ENCODE measurements at regions not wholly inside any gene's neighbourhood (a gene's known extent, or its start where the extent isn't known, plus 50 kb on each side); places are given as distances from the start of the nearest gene placed in this dataset.
"Not testable (repeated sequence)": the region's sequence is repeated elsewhere in the genome, so short reads cannot be mapped to it uniquely, and the experiment has no call there.

DNA sequence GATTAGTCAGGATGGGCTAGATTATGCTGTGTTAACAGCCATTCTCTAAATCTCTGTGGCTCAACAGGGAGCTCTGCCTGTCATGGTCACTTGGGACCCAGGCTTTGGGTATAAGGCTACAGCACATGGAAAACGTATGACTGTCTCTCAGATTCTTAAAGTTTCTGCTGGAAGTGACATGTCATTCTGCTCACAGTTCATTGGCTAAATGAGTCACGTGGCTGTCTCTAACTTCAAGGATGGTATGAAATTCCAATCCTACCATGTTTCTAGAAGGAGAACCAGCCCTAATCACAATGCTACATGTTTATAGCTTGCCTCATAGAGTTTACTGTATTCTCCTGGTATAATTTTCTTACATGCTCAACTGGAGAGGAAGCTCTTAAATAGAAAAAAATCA, 65.6 kb upstream of the PRSS12 start:
- TF ChIP-seq, protein P1, sequence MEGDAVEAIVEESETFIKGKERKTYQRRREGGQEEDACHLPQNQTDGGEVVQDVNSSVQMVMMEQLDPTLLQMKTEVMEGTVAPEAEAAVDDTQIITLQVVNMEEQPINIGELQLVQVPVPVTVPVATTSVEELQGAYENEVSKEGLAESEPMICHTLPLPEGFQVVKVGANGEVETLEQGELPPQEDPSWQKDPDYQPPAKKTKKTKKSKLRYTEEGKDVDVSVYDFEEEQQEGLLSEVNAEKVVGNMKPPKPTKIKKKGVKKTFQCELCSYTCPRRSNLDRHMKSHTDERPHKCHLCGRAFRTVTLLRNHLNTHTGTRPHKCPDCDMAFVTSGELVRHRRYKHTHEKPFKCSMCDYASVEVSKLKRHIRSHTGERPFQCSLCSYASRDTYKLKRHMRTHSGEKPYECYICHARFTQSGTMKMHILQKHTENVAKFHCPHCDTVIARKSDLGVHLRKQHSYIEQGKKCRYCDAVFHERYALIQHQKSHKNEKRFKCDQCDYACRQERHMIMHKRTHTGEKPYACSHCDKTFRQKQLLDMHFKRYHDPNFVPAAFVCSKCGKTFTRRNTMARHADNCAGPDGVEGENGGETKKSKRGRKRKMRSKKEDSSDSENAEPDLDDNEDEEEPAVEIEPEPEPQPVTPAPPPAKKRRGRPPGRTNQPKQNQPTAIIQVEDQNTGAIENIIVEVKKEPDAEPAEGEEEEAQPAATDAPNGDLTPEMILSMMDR (IDR thresholded peaks at IDR 0.05 in 8 of 11, conservative IDR thresholded peaks at IDR 0.05 in 3 of 11) = not testable (repeated sequence)
- not testable (repeated sequence) for TF ChIP-seq POLR2A, POLR2AphosphoS5 (IDR thresholded peaks at IDR 0.05)

Measured in spleen (tissue), 7 donors.